ENCODE measurements at regions not wholly inside any gene's neighbourhood (a gene's known extent, or its start where the extent isn't known, plus 50 kb on each side); places are given as distances from the start of the nearest gene placed in this dataset.

DNA sequence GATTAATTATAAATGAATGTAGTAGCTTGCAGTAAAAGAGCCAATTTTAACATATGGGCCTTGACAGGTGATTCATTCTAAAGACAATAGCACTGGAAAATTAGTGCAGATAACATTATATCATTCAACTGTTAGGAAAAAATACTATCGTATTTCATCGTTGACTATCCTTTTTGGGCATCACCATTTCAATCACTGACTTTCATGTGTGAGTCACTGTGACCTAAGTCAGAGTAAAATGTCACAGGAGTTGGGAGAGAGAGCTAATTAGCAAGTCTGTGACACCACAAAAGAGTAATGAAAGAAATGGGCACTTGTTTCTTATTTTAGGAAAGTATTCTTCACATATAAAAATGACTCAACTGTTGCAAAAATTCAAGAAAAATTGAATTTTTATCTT, 253.8 kb upstream of the CNTN5 start:
- TF ChIP-seq, protein P1, sequence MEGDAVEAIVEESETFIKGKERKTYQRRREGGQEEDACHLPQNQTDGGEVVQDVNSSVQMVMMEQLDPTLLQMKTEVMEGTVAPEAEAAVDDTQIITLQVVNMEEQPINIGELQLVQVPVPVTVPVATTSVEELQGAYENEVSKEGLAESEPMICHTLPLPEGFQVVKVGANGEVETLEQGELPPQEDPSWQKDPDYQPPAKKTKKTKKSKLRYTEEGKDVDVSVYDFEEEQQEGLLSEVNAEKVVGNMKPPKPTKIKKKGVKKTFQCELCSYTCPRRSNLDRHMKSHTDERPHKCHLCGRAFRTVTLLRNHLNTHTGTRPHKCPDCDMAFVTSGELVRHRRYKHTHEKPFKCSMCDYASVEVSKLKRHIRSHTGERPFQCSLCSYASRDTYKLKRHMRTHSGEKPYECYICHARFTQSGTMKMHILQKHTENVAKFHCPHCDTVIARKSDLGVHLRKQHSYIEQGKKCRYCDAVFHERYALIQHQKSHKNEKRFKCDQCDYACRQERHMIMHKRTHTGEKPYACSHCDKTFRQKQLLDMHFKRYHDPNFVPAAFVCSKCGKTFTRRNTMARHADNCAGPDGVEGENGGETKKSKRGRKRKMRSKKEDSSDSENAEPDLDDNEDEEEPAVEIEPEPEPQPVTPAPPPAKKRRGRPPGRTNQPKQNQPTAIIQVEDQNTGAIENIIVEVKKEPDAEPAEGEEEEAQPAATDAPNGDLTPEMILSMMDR (IDR thresholded peaks at IDR 0.05; ENCODE audit: low read length), result no peak
- TF ChIP-seq EZH2 (IDR thresholded peaks at IDR 0.05; ENCODE audit: borderline replicate concordance, low read length), result no peak
